ENCODE measurements at regions not wholly inside any gene's neighbourhood (a gene's known extent, or its start where the extent isn't known, plus 50 kb on each side); places are given as distances from the start of the nearest gene placed in this dataset.

- no peak overlapping the region for H2AK5ac ChIP-seq (ENCODE audit: low read depth, low read length)
- no peak overlapping the region for H2BK15ac ChIP-seq (ENCODE audit: low read length)
- CTCF ChIA-PET (ENCODE audit: partially characterized antibody) = interaction anchor here (0.5 to 3.4 kb wide), 63 partner anchors 9 to 974 kb away, joined by 3 to 21 read pairs (median 4); partner anchors contain the start of genes CCDC71L and NAMPT
- H3K4me2 ChIP-seq (ENCODE audit: insufficient read depth in 1 of 2, low read depth in 2 of 2, low read length in 2 of 2) = peak overlapping the region in 1 of 2 experiments; percentile 52; a peak in 3 of 4 replicates
- H3K23ac ChIP-seq (ENCODE audit: insufficient read length) = no peak overlapping the region
- H3K27ac ChIP-seq (ENCODE audit: low read depth, low read length) = no peak overlapping the region
- H3K56ac ChIP-seq (replicated peaks; ENCODE audit: insufficient read length, low read depth, low read length) = no peak overlapping the region
- H4K91ac ChIP-seq (replicated peaks; ENCODE audit: insufficient read length, low read length) = peak overlapping the region; percentile 5
- DNase-seq (ENCODE audit: low read depth in 1 of 2, low spot score in 2 of 2) (peak; percentile 81 to 96), FAIRE-seq (no peak)
- no peaks in the 10 kb centered on the region for H3K23me2 ChIP-seq (ENCODE audit: low read depth, low read length)
- H3K4me1 ChIP-seq (replicated peaks in 1 of 4; ENCODE audit: control insufficient read depth in 3 of 4, insufficient read depth in 4 of 4, low read length in 3 of 4) = peaks cover 0 to 5% (median 1%) of the 10 kb centered on the region in 4 experiments; a peak in 2 of 7 replicates
- no peak overlapping the region for H3K14ac ChIP-seq (ENCODE audit: insufficient read length)
- H2BK120ac ChIP-seq (replicated peaks; ENCODE audit: low read depth, low read length) = no peak overlapping the region
- no peak overlapping the region for H2BK20ac ChIP-seq (ENCODE audit: low read length)
- H3K4me3 ChIP-seq (ENCODE audit: extremely low read depth in 1 of 4, insufficient read depth in 2 of 4, low read depth in 3 of 4, low read length in 4 of 4) = no peak overlapping the region
- H4K8ac ChIP-seq (ENCODE audit: extremely low read depth, insufficient read depth, low read length) = no peak overlapping the region
- H4K20me1 ChIP-seq (replicated peaks in 1 of 2; ENCODE audit: control insufficient read depth in 1 of 2, insufficient read depth in 2 of 2, low read length in 2 of 2) = no peaks in the 10 kb centered on the region
- no peaks in the 10 kb centered on the region for H3K27me3 ChIP-seq (replicated peaks in 1 of 4; ENCODE audit: control insufficient read depth in 3 of 4, extremely low read depth in 1 of 4, insufficient read depth in 3 of 4, low read length in 3 of 4)
- 12% methylated on average over 11 of the region's 11 CpGs; no CpG with 5 or more reads in 1 of the 2 experiments for WGBS, 2 experiments (ENCODE audit: extremely low coverage in 1 of 2, insufficient coverage in 1 of 2, insufficient read length in 1 of 2, insufficient replicate concordance in 2 of 2, low coverage in 1 of 2, low lambda C conversion rate in 2 of 2, missing lambda C conversion rate in 1 of 2)
- H2BK5ac ChIP-seq (ENCODE audit: low read depth, low read length) = no peak overlapping the region
- H3K18ac ChIP-seq (ENCODE audit: extremely low read depth, low read length) = peak overlapping the region; percentile 41; the same call in 1 of the 2 replicates
- H3K79me2 ChIP-seq (ENCODE audit: control insufficient read depth in 1 of 2, insufficient read depth in 2 of 2, low read length in 2 of 2) = no peaks in the 10 kb centered on the region
- H3K79me1 ChIP-seq (ENCODE audit: low read depth, low read length) = no peaks in the 10 kb centered on the region
- POLR2A ChIA-PET (ENCODE audit: partially characterized antibody) = interaction anchor here (0.5 to 1.3 kb wide), 5 partner anchors 9 to 483 kb away, joined by 3 to 4 read pairs (median 3); partner anchors contain the start of gene NAMPT
- no peak overlapping the region for H4K5ac ChIP-seq (ENCODE audit: insufficient read length, low read depth, low read length)
- no peaks in the 10 kb centered on the region for H3K9me3 ChIP-seq (ENCODE audit: insufficient read depth in 2 of 2, low read depth in 1 of 2, low read length in 1 of 2)
- H3K4ac ChIP-seq (replicated peaks; ENCODE audit: insufficient read length, low read depth, low read length) = no peak overlapping the region
- no peaks in the 10 kb centered on the region for H3K36me3 ChIP-seq (ENCODE audit: control insufficient read depth in 2 of 4, insufficient read depth in 4 of 4, low read length in 3 of 4)
- H2BK12ac ChIP-seq (ENCODE audit: low read depth, low read length) = no peak overlapping the region
- peak overlapping the region; percentile 92 for H2AFZ ChIP-seq (ENCODE audit: low read length)
- no peak overlapping the region for H3K9ac ChIP-seq (replicated peaks in 1 of 4; ENCODE audit: extremely low read depth in 1 of 4, low read depth in 3 of 4, low read length in 3 of 4)
- TF ChIP-seq KDM5A (IDR thresholded peaks at IDR 0.05; ENCODE audit: low read length) (no peak), BCL11A (IDR thresholded peaks at IDR 0.05; ENCODE audit: low read depth in 2 of 2, low read length in 2 of 2) (no peak), SIN3A (conservative IDR thresholded peaks at IDR 0.05 in 1 of 2, IDR thresholded peaks at IDR 0.05 in 1 of 2; ENCODE audit: low read depth in 1 of 2, low read length in 2 of 2) (peak in 1 of 2 experiments; percentile 62; a peak in 1 of 4 replicates), TCF12 (IDR thresholded peaks at IDR 0.05; ENCODE audit: low read depth, low read length) (no peak), CBX5 (IDR thresholded peaks at IDR 0.05; ENCODE audit: low read depth, low read length) (no peak), KDM4A (IDR thresholded peaks at IDR 0.05; ENCODE audit: low read depth, low read length, severe bottlenecking) (no peak), SAP30 (IDR thresholded peaks at IDR 0.05; ENCODE audit: insufficient read depth, insufficient replicate concordance, low read length) (no peak)
- TF ChIP-seq, protein P1, sequence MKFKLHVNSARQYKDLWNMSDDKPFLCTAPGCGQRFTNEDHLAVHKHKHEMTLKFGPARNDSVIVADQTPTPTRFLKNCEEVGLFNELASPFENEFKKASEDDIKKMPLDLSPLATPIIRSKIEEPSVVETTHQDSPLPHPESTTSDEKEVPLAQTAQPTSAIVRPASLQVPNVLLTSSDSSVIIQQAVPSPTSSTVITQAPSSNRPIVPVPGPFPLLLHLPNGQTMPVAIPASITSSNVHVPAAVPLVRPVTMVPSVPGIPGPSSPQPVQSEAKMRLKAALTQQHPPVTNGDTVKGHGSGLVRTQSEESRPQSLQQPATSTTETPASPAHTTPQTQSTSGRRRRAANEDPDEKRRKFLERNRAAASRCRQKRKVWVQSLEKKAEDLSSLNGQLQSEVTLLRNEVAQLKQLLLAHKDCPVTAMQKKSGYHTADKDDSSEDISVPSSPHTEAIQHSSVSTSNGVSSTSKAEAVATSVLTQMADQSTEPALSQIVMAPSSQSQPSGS (IDR thresholded peaks at IDR 0.05; ENCODE audit: low read length) = no peak
Observed at GRCh38 chr7:106176414-106177299, 64.5 kb upstream of the SYPL1 start.

Measured in H1 (cell line).